ENCODE measurements at regions not wholly inside any gene's neighbourhood (a gene's known extent, or its start where the extent isn't known, plus 50 kb on each side); places are given as distances from the start of the nearest gene placed in this dataset.

GRCh38 chr10:131636841-131637724, 263.7 kb upstream of the PPP2R2D start:
- intact Hi-C loops (cut with DNase I, micrococcal nuclease), result no loop called here
- DNase-seq, result no peak
- no peak for ATAC-seq

- no peak for DNase-seq
- intact Hi-C loops (cut with DNase I, micrococcal nuclease), result no loop called here
These were observed 262.5 kb upstream of the PPP2R2D start for GRCh38 chr10:131638049-131638879.

DNA sequence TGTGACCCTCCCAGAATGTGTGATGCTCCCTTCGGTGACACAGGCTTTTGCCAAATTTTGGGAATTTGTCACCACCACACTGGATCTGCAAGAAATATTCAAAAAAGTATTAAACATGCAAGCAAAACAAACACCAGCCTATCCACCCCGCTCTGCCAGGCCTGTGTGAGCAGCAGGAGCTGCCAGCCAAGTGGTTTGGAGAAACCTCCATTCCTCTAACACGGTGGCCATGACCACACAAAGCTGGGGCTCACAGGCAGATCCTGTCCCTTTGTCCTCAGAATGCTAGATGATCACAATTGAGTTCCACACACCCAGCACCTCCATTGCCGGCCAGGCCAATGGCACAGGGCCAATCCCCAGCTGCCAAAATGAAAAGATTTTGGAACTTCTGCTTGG, 261.9 kb upstream of the PPP2R2D start:
- no peak for DNase-seq
- intact Hi-C loops (cut with DNase I, micrococcal nuclease), result no loop called here
- no peak for ATAC-seq

More at GRCh38 chr10:131638049-131638879, 262.5 kb upstream of the PPP2R2D start:
- no peak for ATAC-seq

DNA sequence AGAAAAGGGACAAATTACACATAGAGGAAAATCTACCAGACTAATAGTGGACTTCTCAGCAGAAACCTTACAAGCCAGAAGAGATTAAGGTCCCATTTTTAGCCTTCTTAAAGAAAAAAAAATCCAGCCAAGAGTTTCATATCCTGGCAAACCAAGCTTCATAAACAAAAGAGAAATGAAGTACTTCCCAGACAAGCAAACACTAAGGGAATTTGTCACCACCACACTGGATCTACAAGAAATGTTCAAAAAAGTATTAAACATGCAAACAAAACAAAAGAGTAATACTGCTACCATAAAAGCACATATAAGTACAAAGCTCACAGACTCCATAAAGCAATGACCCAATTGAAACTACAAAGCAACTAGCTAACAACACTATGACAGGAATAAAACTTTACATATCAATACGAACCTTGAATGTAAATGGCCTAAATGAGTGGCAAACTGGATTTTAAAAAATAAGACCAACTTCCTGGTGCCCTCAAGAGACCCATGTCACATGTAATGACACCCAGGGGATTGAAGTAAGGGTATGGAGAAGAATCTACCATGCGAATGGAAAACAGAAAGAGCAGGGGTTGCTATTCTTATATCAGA, 260.7 kb upstream of the PPP2R2D start:
- ATAC-seq (no peak), DNase-seq (no peak)
- intact Hi-C loops (cut with DNase I, micrococcal nuclease), result no loop called here

DNA sequence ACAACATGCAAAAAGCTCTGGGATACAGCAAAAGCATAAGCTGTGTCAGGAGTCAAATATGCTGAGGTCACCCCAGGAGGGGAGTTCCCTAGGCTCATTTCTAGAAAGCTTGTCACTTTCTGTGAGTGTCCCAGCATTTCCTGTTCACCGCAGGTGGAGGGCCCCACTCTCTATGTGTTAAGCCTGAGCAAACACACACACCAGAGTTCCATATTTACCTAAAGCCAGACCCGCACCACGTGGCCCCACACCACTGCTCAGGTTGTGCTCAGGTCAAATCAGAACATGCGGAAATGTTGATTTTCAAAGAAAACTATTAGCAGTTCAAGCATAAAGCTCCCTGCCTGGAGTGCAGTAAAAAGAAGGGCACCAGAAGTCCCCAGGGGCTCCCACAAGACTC, 259.6 kb upstream of the PPP2R2D start:
- ATAC-seq, result no peak
- DNase-seq, result no peak

DNA sequence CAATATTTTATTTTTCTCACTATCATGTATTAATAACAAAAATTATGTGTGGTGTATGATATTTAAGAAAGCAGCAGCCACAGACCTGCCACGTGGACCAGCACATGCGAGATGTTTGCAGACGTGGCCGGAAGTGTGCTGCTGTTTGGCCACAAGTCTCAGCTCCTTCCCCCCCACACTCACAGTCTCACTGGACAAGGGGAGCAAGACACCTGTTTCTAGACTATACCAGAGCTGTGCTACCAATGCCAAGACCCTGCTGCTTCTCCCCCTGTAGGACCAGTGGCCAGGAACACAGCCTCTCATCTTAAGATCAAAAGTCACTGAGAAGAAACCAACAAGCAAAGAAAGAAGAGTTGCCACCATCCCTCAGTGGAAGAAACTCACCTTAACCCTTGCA, 258.9 kb upstream of the PPP2R2D start:
- intact Hi-C loops (cut with DNase I, micrococcal nuclease), result no loop called here
- no peak for ATAC-seq
- no peak for DNase-seq

More for the DNA sequence above, 259.6 kb upstream of the PPP2R2D start:
- intact Hi-C loops (cut with DNase I, micrococcal nuclease), result no loop called here

DNA sequence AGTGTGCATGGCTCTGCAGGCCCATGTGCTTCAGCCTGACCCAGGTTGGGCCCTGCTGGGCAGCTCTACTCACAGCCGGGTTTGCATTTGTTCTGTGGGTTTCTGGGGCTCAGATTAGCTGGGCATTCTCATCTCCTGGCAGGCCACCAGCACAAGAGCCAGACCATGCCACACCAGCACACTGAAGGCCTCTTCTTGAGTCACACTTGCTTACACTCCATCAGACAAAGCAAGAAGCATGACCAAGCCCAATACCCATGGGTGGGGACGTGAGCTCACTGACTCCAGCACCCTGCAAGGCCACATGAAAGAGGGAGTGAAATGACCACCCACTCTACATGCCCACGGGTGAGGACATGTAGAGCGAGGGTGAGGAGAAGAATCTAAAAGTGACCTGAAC, 257.8 kb upstream of the PPP2R2D start:
- intact Hi-C loops (cut with DNase I, micrococcal nuclease), result no loop called here
- DNase-seq (no peak), ATAC-seq (no peak)

- ATAC-seq (no peak), DNase-seq (no peak)
- intact Hi-C loops (cut with DNase I, micrococcal nuclease), result no loop called here
These were observed 256.5 kb upstream of the PPP2R2D start for GRCh38 chr10:131644289-131644688.

GRCh38 chr10:131644864-131645658, 255.7 kb upstream of the PPP2R2D start:
- DNase-seq (no peak), ATAC-seq (no peak)
- intact Hi-C loops (cut with DNase I, micrococcal nuclease), result no loop called here

DNA sequence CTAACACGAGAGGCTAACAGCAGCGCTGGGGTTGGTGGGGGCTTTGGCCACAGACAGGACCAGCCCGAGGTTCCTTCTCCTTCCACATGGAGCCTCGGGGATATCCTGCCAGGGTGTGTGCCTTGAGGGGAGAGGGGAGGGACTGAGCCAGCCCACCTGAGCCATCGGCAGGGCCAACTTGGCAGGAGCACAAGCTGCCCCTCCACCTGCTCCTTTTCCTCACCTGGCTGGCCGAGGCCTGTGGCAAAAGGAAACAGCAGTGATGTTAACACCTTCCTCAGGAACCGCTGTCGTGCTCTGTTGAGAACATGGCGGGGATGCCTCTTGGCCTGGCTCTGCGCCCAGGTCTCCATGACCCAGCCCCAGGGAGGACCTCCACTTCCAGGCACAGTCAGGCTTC, 255.1 kb upstream of the PPP2R2D start:
- no peak for ATAC-seq

DNA sequence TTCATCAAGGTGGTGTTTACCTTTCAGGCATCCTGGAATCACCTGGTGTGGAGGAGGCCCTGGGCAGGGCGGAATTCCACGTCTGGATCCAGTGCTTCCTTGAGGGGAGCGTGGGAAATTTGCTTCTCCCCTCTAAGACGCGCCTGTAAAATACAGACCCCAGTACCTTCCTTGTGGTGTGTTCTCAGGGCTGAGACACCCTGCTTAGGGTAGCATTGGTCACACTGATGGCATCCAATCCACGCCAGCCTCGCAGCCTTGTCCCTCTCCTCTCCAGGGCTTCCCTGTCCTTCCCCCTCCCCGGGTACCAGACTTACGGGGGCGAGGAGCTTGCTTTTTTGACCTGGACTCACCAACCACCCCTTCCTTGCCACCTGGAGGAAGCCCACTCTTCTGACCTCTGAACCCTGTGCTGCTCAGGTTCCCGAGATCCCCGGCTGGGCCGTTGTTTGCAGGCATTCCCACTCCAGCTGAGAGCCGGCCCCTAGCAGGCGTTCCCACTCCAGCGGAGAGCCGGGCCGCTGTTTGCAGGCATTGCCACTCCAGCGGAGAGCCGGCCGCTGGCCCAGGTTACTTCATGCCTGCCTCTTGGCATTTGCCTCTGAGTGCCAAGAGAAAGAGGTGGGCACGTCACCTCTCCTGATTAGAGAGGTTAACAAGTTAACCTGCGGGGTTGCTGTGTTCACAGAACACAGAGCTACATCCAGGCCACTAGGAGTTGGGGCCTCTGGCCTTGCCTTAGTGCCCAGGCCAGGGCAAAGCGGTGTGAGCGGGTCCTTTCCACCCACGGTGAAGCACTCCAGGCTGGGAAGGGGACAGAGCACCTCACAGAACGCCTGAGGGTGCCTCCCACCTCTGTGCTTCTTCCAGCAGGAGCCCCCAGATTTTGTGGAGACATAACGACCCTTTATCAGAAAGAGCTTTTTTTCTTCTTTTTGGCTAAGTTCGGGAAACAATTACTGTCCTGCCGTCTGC, 254.0 kb upstream of the PPP2R2D start:
- DNase-seq (no peak), ATAC-seq (no peak)
- intact Hi-C loops (cut with DNase I, micrococcal nuclease), result no loop called here

More for the DNA sequence above, 255.1 kb upstream of the PPP2R2D start:
- DNase-seq, result no peak
- intact Hi-C loops (cut with DNase I, micrococcal nuclease), result no loop called here

DNA sequence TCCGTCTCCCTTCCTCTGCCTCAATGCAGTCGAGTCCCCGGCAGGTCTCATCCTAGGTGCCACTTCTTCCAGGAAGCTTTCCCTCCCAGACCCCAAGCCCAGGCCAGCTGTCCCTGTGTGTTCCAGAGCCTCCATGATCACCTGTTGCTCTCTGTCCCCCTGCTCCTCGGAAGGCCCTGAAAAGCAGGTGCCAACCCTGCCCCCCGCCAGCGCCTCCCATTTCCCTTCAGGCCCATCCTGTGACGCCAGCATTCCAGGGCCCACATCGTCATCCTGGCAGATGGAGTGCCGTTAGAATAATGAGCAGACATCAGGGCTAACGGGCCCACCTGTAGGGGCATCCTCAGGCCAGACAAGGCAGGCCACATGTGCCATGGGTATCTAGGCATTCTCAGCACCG, 253.0 kb upstream of the PPP2R2D start:
- ATAC-seq (no peak), DNase-seq (no peak)
- intact Hi-C loops (cut with DNase I, micrococcal nuclease), result no loop called here

GRCh38 chr10:131648386-131649020, 252.3 kb upstream of the PPP2R2D start:
- DNase-seq (no peak), ATAC-seq (no peak)
- intact Hi-C loops (cut with DNase I, micrococcal nuclease), result no loop called here

DNA sequence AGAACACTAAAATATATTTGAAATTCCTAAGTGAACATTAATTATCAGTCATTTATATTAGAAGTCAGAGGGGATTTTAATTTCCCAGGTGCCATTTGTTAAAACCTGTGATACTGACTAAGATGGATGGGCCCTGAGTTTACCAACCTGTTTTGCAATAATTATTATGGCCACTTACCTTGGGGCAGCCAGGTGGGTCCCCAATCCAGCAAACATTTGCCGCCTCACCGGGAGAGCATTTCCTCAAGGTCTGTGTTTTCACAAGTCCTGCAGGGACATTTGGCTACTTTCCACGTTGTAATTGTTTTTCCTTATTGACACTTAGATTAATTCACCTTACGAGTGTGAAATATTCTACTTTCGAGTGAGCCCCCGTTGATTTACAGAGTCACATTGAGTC, 251.2 kb upstream of the PPP2R2D start:
- ATAC-seq, result no peak

DNA sequence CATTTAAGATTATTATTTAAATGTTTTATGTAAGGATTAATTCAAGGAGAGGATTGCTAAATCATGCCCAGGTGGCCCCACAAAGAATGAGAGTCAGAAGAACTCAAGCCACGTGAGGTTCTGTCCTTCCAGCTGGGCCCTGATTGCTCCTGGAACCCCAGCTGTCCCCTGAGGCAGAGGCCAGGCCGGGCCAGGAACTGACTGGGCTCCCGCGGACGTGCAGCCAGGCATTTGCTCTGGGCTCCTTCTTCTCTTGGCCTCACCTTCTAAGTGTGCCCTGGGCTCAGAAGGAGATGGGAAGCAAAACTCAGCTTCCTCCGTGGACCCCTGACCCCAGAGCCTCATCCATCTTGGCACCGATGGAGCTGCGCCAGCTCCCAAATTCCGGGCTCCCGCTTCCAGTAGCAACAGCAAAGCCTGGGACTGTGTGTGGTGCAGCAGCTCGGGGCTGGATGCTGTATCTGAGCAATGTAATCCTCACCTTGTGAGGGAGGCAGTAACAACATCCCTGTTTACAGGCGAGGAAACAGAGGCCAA, 250.6 kb upstream of the PPP2R2D start:
- intact Hi-C loops (cut with DNase I, micrococcal nuclease), result no loop called here
- ATAC-seq (no peak), DNase-seq (no peak)

More for the DNA sequence above, 251.2 kb upstream of the PPP2R2D start:
- DNase-seq, result no peak
- intact Hi-C loops (cut with DNase I, micrococcal nuclease), result no loop called here

DNA sequence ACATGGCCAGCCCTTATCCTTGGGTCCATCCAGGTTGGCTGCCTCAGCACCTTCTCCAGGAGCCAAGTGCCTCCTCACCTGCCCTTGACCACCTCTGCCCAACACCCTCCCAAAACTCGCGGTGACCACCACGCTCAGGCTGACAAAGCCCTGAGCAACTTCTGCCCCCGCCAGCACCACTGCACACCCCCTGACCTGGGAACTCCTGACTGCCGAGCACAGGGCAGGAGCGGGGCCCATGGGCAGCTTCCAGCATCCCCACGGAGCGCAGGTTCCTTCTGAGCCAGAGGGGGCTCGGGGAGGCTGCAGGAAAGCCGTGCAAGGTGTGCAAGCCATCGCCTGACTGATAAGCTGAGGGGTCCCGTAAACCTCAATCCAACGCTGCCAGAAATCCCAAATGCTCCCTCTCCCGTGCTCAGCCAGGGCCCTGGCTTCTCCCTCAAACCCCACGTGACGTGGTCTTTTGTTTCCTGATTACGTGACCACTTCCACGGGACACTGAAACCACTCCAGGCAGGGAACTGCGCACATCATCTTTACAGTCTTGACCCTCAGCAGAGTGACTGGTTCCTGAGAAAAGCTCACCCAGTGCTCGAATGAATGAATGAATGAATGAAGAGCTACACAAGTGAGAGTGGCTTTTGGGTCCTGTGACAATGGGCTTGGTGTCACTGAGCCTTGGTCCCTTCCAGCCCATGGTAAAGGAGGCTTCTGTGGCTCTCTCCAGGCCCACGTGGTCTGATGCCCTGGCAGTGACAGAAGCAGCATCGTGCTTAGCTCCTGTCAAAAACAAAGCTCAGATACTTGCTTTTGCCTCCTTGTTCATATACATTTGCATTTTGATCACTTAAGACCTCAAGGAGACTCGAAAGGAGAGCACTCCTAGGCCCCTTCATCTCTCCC, 249.8 kb upstream of the PPP2R2D start:
- intact Hi-C loops (cut with DNase I, micrococcal nuclease), result no loop called here
- DNase-seq, result no peak
- ATAC-seq, result no peak
